GM11168 (cell line): ENCODE measurements at regions not wholly inside any gene's neighbourhood (a gene's known extent, or its start where the extent isn't known, plus 50 kb on each side); places are given as distances from the start of the nearest gene placed in this dataset.
"Not testable (repeated sequence)": the region's sequence is repeated elsewhere in the genome, so short reads cannot be mapped to it uniquely, and the experiment has no call there.

Source experiments
- in situ Hi-C: fragments of 300-500 bp; cut with MboI; formaldehyde crosslinking; loops from one replicate; pipeline ENCODE4 v1.12.0; 2022; ENCODE audit warnings: low sequenced_read_pairs; ENCODE audit not compliant: unreplicated experiment

- in situ Hi-C loops = loop anchor here (25.0 kb wide), 1 partner anchor 1183 kb away; no protein-coding TSS in a partner anchor
Observed at GRCh38 chr21:14670409-14670808, 124.3 kb upstream of the SAMSN1 start.

GRCh38 chr21:14669092-14669491 lies 123.0 kb upstream of the SAMSN1 start:
- in situ Hi-C loops = loop anchor here (25.0 kb wide), 1 partner anchor 1182 kb away; no protein-coding TSS in a partner anchor

- in situ Hi-C loops = loop anchor here (25.0 kb wide), 1 partner anchor 1170 kb away; no protein-coding TSS in a partner anchor
Observed at GRCh38 chr21:14657241-14658008, 111.3 kb upstream of the SAMSN1 start.

GRCh38 chr21:14646893-14647292 lies 100.8 kb upstream of the SAMSN1 start:
- in situ Hi-C loops = no loop called here

GRCh38 chr21:14645702-14646101 lies 99.6 kb upstream of the SAMSN1 start:
- in situ Hi-C loops = no loop called here

GRCh38 chr21:14632359-14632758 lies 86.2 kb upstream of the SAMSN1 start:
- in situ Hi-C loops = no loop called here

GRCh38 chr21:14630556-14631069 lies 84.5 kb upstream of the SAMSN1 start:
- in situ Hi-C loops = no loop called here

- in situ Hi-C loops = no loop called here
Observed at GRCh38 chr21:14629461-14629860, 83.3 kb upstream of the SAMSN1 start.

- in situ Hi-C loops = not testable (repeated sequence)
Observed at GRCh38 chr21:14623079-14623478, 77.0 kb upstream of the SAMSN1 start.

- in situ Hi-C loops = no loop called here
Observed at GRCh38 chr21:14620152-14620551, 74.0 kb upstream of the SAMSN1 start.

GRCh38 chr21:14617871-14618270 lies 71.8 kb upstream of the SAMSN1 start:
- in situ Hi-C loops = no loop called here

GRCh38 chr21:14617040-14617393 lies 70.9 kb upstream of the SAMSN1 start:
- in situ Hi-C loops = no loop called here

GRCh38 chr21:14616380-14617039 lies 70.4 kb upstream of the SAMSN1 start:
- in situ Hi-C loops = no loop called here

- in situ Hi-C loops = no loop called here
Observed at GRCh38 chr21:14615359-14615974, 69.4 kb upstream of the SAMSN1 start.

GRCh38 chr21:14614287-14614686 lies 68.2 kb upstream of the SAMSN1 start:
- in situ Hi-C loops = no loop called here

- in situ Hi-C loops = no loop called here
Observed at GRCh38 chr21:14613486-14614224, 67.5 kb upstream of the SAMSN1 start.

- in situ Hi-C loops = not testable (repeated sequence)
Observed at GRCh38 chr21:14610119-14610518, 64.0 kb upstream of the SAMSN1 start.

- in situ Hi-C loops = no loop called here
Observed at GRCh38 chr21:14609274-14609673, 63.2 kb upstream of the SAMSN1 start.

- in situ Hi-C loops = no loop called here
Observed at GRCh38 chr21:14607262-14607661, 61.1 kb upstream of the SAMSN1 start.

- in situ Hi-C loops = no loop called here
Observed at GRCh38 chr21:14603202-14603601, 57.1 kb upstream of the SAMSN1 start.
